Occipital lobe (tissue), 1 donor: ENCODE measurements at regions not wholly inside any gene's neighbourhood (a gene's known extent, or its start where the extent isn't known, plus 50 kb on each side); places are given as distances from the start of the nearest gene placed in this dataset.
"Not testable (repeated sequence)": the region's sequence is repeated elsewhere in the genome, so short reads cannot be mapped to it uniquely, and the experiment has no call there.

Experiments
- DNase-seq: peaks from one replicate; lab custom pipeline; 2025; lab: John Stamatoyannopoulos, UW

DNA sequence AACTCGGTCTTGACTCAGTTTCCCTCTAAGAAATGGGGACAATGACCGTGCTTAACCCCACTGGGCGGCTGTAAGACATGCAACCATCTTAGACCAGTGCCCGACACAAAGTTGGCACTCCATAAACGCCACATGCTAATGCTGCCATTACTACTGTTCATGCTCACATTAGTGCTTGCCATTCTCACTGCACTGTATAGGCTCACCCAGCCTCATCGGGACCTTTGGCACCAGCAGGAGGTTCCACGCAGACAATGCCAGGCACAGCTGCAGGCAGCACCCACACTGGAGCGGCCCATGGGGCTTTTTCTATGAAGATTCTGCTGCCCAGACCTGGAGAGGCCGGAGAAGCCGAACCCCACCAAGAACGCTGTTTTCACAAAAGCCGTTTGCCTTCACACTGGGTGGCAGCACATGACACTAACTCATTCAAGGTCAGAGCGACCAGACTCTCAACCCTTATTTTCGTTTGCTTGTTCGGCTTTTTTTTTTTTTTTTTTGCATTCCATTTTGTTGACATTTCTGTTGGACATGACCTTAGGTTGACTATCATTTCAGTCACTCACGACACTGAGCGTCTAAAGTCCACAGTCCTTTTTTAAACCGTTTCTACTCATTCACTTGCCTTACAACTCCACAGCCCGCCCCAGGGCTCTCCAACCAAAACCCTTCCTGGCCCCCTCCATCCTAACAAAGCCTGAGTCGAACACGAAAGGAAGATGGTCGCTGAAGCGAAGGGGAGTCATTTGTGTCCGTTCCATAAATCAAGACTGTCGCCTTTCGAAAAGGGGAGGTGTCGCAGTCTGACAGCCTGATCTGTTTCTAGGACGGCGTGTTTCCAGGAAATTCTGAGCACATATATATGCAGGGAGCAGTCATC lies 124.4 kb upstream of the RNF32 start:
- no peak for DNase-seq

DNA sequence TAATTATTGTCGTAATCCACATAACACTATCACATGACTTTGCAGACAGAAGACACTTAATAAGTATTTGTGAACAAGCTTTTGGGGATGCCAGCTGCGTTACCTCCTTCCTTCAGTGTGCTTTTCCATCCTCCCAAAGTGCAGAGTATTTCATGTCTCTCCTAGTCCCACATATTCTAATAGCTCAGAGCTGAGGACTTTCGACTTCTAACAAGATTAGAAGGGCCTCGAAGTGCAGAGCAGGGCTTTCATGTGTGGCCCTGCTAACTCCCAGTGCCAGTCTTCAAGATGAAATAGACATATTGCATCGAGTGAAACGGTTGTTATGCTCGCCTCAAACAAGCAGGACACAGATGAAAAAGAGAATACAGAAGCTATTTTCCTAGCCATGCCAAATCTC lies 125.7 kb upstream of the RNF32 start:
- DNase-seq: no peak

DNA sequence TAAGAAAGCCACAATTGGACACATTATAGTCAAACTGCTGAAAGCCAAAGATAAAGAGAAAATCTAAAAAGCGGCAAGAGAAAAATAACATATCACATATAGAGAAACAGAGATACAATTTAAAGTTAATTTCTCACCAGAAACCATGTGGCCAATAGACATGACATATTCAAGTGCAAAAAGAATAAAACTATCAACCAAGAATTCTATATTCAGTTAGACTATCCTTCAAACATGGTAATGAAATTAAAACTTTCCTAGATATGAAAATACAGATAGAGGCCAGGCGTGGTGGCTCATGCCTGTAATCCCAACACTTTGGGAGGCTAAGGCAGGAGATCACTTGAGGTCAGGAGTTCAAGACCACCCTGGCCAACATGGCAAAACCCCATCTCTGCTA lies 129.1 kb upstream of the RNF32 start:
- no peak for DNase-seq

DNA sequence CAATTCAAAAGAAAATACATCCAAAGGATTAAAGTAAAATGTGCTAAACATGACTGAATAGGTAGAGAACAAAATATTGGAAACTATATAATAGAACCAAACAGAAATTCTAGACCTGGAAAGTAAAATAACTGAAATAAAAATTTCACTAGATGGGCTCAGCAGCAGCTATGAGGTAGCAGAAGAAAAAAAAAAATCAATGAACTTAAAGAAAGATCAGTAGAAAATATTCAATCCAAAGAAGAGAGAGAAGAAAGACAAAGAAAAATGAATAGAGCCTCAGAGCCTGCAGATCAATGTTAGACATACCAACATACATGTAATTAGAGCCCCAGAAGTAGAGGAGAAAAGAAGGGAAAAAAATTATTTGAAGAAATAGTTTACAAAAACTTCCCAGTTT lies 129.6 kb upstream of the RNF32 start:
- DNase-seq: no peak

DNA sequence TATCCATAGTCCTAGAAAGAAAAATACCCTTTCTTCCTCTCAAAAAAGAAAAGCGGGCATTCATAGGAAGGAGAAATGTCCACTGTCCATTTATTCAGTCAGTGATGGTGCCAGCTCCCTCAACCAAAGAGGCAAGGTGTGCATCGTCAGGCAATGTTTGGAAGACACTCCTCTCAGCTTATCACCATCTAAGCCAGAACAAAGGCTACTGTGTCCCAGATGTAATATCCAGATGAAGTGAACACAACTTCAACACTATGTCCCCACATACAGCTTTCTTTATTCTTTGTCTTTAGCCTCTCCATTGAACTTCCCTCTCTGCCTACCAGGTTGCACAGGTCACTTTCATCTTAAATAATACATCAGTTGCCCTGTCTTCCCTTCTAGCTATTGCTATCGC lies 131.4 kb upstream of the RNF32 start:
- DNase-seq: no peak

DNA sequence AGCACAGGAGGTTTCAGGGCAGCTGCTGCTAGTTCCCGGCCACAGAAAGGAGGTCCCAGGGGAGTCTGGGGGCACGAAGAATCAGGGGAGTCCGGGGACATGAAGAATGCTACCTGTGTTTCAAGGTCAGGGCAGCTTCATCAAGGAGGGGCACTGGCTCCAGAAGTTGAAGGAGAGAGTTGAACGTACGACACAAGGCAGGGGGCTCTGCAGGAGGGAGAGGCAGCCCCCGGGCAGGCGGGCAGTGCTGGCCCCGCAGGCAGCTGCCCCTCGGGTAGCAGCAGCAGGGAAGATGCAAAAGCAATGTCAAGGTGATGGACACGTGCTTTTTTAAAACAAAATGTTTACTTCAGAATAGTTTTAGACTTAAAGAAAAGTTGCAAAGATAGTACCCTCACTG lies 134.7 kb upstream of the RNF32 start:
- DNase-seq: no peak

DNA sequence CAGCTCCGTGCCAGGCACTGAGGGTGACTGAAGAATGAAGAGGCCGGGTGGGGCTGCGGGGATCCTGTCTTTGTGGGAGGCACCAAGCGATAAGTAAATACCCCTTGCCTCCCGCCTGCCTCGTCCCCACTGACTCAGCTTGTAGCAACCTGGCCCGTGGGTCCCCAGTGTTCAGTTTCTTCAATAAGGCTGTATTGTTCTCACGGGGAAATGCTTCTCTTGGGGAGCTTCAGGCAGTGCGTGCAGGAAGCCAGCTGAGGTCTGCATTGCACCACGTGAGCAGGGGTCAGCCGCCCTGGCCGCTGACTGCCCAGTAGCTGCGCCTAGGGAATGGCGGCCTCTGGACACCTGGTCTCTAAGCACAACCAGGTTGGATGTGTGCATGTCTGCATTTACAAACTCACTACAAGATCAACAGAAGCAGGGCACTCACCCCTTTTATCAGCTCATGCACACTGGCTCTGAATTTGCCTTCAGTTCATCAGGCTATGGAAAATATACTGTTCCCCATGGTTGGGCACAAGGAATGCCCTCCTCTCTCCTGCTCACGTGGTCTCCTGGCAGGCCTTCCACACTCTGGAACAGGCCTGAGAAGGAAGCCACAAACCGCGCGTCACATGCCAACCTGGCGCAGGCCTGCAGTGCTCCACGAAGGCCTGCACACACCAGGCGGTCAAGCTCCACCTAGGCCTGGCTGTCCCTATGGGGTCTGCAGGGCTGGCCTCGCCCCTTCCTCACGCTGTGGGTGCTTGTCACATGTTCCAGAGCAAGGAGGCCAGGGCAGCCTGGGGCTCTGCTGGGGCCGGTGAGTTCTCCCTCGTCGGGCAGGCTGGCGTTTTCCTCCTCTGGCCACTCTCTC lies 135.7 kb upstream of the RNF32 start:
- no peak for DNase-seq

DNA sequence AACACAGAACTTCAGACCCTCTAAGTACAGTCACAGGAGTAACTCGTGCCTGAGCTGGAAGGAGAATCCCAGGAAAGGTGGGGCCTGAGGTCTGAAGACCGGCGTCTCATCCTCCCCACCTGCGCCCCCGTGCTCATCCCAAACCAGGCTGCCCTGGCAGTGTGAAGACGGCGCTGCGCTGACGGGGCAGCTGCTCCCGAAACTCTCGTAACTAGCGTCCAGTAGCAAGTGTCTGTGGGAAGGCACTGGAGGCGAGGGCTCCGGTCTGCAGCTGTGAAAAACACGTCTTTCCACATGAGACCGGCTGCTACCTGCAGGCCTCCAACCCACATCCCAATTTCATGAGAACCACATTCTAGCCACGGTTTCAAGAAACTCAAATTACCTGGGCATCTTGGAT lies 136.6 kb upstream of the RNF32 start:
- no peak for DNase-seq

DNA sequence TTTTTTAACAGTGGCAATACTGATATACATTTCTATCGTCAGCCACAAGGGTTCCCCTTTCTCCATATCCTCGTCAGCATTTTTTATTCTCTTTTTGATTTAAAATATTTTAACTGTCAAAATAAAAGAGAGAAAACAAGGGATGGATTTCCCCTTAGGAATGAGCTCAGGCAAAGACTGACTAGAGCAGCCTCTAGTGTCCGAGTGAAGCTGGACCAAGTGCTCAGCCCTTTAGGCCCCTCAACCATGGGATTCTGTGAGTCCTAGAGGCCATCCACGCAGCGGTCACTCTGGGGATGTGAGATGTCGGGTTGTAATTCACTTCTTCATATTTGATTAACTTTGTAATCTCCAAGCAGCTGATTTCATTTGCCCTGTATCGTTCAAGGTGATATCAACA lies 137.4 kb upstream of the RNF32 start:
- no peak for DNase-seq

DNA sequence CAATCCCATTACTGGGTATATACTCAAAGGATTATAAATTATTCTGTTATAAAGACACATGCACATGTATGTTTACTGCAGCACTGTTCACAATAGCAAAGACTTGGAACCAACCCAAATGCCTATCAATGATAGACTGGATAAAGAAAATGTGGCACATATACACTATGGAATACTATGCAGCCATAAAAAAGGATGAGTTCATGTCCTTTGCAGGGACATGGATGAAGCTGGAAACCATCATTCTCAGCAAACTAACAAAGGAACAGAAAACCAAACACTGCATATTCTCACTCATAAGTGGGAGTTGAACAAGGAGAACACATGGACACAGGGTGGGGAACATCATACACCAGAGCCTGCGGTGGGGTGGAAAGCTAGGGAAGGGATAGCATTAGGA lies 138.8 kb upstream of the RNF32 start:
- DNase-seq: not testable (repeated sequence)

DNA sequence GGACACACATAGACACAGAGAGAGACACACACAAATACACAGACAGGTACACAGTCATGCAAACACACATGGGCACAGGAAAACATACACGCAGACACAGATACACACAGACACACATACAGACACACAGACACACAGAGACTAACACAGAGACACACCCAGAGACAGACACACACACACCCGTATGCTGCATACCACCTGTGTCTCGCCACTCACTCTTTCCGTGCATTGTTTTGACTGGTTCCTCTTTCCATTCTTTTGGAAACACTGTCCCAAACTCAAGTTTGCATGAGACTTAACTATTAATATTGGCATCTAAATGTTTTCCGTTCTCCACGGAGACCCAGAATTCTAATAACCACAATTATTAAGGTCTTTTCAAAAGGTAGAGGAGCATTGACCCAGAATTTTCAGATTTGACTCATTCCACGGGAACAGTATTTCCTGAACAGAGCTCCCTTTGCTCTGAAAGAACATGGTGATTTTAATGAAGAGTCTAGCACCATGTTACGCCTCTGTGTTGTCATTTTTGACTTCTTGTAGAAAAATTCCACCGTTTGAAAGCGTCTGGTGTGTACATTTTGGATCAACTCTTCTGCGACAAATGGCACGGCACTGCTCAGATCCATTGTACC lies 141.2 kb upstream of the RNF32 start:
- DNase-seq: no peak

DNA sequence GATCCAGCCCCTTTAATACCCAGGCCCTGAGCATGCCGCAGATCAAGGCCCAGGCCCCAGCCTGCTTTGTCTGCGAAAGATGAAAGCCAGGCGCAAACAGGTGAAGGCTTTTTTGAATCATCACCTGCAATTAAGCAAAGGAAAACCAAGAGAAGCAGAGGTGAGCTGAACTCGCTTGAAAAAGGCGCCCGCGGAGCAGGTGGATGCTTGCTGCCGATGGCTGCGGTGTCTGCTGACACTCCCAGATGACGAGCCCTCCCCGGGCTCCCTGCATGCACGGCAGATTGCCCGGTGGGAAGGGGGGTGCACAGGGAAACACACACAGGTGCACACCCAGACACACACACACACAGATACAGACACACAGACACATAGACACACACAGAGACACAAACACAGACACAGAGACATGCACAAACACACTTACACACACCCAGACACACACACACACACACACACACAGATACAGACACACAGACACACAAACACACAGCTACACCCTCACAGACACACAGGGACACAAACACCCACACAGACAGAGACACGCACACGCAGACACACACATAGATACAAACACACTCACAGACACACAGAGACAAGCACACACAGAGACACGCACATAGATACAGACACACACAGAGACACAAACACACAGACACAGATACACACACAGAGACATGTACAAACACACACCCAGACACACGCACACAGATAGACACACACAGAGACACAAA lies 142.6 kb upstream of the RNF32 start:
- DNase-seq: no peak

DNA sequence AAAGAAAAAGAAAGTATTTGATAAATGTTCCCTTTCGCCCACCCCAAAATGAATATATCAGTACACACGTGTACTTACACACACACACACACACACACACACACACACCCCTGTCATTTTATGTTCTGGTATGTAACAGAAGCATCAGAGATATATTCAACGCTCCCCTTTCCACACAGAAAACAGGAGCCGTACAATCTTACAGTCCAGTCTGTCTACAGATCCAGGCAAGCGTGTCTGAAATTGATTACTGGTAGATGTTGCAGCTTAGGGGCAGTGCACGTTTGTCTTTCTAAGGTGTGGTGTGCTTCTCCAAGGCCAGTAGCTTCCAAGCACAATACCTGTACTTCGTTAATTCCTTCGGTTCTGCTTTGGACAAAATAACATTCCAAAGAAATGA lies 143.7 kb upstream of the RNF32 start:
- no peak for DNase-seq

DNA sequence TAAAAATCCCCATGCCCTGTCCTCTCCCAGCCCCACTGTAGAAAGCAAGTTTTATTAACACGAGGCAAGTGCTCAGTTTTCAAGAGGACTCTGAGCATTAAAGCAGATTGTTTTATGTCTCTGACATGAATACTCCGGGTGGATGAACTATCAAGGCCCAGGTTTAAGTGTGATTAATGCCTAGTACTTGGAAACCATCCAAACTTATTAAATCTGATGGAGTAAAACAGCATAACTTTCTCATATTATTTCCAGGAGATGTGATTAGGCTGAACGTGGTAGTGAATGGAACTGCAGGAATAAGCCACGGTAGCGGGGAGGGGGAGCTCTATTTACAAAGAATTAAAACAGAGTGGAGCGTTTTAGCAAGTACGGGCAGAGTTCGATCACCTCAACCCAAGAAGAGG lies 144.2 kb upstream of the RNF32 start:
- DNase-seq: no peak

DNA sequence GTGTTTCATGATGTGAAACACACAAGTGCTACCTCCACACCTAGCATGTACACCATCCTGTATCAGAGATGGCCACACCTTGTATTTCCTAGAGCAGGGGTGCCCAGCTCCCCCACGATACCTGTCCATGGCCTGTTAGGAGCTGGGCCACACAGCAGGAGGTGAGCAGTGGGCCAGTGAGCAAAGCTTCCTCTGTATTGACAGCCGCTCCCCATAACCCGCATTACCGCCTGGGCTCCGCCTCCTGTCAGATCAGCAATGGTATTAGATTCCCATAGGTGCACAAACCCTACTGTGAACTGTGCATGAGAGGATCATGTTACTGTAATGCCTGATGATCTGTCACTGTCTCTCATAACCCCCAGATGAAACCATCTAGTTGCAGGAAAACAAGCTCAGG lies 145.6 kb upstream of the RNF32 start:
- DNase-seq: no peak

DNA sequence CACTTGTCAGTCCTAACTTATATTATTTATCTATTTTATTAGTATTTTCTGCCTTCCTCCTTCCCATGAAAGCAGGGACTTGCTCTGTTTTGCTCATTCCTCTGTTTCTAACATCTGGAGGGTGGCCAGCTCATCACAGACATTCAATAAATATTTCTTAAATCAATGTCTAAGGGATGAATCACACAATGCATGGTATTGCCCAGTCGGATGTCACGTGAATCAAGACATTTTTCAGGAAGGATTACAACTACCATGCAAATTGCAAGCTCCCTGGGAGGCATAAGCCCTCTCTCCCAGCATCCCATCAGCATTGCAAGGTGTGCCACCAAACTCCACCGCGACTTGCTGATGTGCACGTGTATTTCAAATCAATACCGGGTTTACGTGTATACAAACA lies 146.6 kb upstream of the RNF32 start:
- no peak for DNase-seq

DNA sequence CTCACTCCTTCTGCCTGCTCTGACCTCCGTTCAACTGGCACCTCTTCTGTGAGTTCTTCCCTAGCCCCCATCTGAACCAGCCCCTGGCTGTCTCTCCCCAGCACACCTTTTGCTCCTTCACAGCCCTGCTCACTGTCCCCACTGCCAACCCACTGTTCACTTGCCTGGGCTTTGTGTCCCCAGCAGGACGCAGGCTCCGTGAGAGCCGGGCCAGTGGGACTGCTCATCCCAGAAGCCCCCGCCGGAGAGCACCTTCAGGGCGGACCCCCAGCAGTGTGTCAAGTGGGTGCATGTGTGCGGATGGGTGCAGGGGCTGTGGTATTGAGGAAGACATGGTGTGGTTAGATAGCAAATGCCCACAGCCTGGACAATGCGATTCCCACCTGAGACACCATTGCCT lies 148.4 kb upstream of the RNF32 start:
- DNase-seq: no peak

DNA sequence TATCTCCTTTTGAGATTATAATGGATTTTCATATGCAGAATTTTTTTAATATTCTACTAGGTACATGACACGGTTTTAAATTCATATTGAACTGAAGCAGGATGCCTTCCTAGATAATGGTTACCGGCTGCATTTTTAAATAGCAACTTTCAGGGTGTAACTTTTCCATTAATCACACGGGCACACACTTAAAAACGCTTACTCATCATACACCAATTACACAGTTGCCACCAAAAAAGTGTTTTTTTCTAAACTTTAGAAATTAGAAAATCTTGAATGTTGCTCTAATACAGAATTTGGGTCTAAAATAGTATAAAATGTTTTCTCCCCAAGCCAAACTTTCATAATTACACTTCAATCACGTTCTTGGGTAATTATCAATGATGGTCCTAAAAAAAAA lies 149.1 kb upstream of the RNF32 start:
- DNase-seq: no peak

DNA sequence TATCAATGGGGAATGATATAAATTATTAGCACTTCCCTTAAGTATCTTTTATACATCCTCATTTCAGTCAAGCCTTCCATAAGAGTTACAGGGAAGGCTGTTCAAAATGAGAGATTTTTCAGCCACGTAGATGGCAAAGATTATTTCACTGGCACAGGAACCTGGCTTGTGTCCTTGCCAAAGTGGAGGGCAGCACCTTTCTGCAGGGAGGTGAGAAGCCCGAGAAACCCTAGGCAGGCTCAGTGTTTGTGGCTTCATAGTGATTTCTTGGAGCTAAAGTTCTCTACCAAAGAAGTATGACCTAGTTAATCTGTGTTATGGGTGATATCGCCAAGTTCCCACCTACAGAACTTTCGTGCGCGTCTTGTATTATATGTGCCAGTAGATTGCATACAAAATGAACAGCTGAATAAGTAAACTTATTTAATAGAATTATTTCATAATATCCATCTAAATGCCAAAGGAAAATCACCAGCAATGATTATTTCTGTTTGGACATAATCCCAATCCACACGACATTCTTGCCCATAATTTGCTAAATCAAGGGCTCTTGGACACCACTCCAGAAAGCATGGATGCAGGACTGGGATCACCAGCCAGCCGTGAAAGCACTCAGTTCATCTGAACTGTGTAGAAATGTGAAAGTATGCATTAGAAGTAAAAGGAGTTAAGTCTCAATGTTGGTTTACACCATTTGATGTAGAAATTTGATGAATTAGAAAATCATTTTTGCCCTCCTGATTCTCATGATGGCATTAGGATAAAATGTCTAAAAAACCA lies 150.4 kb upstream of the RNF32 start:
- DNase-seq: no peak

DNA sequence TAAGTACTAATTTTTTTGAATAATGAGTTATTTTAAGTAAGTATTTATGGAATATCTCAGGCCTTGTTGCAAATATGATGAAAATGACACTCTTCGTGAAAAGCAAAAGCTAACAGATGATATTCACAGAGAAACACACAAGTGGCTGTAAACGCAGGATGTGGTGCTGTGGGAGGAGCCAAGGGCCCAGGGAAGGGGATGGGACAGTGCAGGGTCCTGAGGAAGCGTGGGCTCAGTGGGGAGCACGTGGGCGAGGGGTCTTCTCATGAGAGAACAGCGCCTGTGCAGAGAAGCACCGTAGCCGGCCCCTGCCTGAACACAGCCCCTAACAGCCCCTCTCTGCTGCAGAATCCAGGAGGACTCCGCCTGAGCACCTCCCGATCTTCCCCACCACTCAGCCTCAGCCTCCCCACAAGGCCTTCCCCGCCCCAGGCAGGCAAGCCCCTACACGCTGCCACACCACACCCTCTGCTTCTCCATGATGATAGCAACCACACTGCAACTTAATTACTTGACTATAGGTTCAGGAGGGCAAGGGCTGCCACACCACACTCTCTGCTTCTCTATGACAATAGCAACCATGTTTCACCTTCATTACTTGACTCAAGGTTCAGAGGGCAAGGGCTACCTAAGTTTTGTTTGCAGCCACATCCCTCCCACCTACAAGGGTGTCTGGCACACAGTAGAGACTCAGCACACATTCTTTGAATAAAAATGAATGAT lies 152.6 kb upstream of the RNF32 start:
- DNase-seq: no peak
